ENCODE measurements at regions not wholly inside any gene's neighbourhood (a gene's known extent, or its start where the extent isn't known, plus 50 kb on each side); places are given as distances from the start of the nearest gene placed in this dataset.

GRCh38 chr5:9841516-9842170 is 211.5 kb upstream of the TAS2R1 start:
- TF ChIP-seq EZH2 (IDR thresholded peaks at IDR 0.05), result no peak
- no peak for TF ChIP-seq CTCF (IDR thresholded peaks at IDR 0.05)
- TF ChIP-seq EZH2phosphoT487 (IDR thresholded peaks at IDR 0.05), result no peak

Data from neural progenitor cell (in vitro differentiated cells).